Endothelial cell of umbilical vein (primary cell): ENCODE measurements at regions not wholly inside any gene's neighbourhood (a gene's known extent, or its start where the extent isn't known, plus 50 kb on each side); places are given as distances from the start of the nearest gene placed in this dataset.

ENCODE experiments used
- BruUV-seq: library from RNA; stranded (reverse); fragments of 400-500 nt; replicated peaks from 2 replicates; lab custom pipeline; 2021; lab: Mats Ljungman, UMichigan
- CTCF ChIA-PET: fragments of 300-600, 350-600 bp; sonication (Branson Sonifier 250); formaldehyde crosslinking; loops from one replicate; lab custom pipeline; 2021; ENCODE audit warnings: antibody characterized with exemption, inconsistent platforms; lab: Charles Lee
- POLR2A ChIA-PET: fragments of 300-600, 350-600 bp; sonication (Branson Sonifier 250); formaldehyde crosslinking; loops from one replicate; lab custom pipeline; 2021; ENCODE audit warnings: antibody characterized with exemption, inconsistent platforms; lab: Charles Lee
- DNase-seq: peaks from one replicate; pipeline ENCODE4 v3.0.0-alpha.2; 2011; ENCODE audit warnings: low read depth, low spot score
- FAIRE-seq: peaks from 2 replicates; lab custom pipeline; 2011; peaks lifted over from hg19 to GRCh38; lab: Jason Lieb, UNC
- H2AFZ ChIP-seq: 2 replicates; pipeline ENCODE4 v1.6.0; 2012; ENCODE audit warnings: low read depth, low read length, control low read depth, inconsistent platforms
- H3K27ac ChIP-seq: 2 replicates; pipeline ENCODE4 v1.5.1; 2011; ENCODE audit warnings: low read depth, mild to moderate bottlenecking, control low read depth, low read length, moderate library complexity; ENCODE audit not compliant: insufficient read depth
- H3K27me3 ChIP-seq, 2 experiments: 2 replicates each; pipeline versions ENCODE4 v1.6.0 to v1.6.1; 2011; ENCODE audit warnings: low read length in 2 of 2, mixed read lengths in 1 of 2; ENCODE audit not compliant: control insufficient read depth in 2 of 2, insufficient read depth in 2 of 2
- H3K36me3 ChIP-seq, 2 experiments: 2 replicates in 1 of 2; 3 replicates in 1 of 2; pipeline ENCODE4 v1.5.1; 2011; ENCODE audit warnings: low read length in 2 of 2, mild to moderate bottlenecking in 1 of 2, moderate library complexity in 1 of 2; ENCODE audit not compliant: control insufficient read depth in 2 of 2, insufficient read depth in 2 of 2; ENCODE audit errors: extremely low read depth in 1 of 2
- H3K4me1 ChIP-seq: 3 replicates; pipeline ENCODE4 v1.5.1; 2011; ENCODE audit warnings: mild to moderate bottlenecking, low read length; ENCODE audit not compliant: control insufficient read depth, insufficient read depth; ENCODE audit errors: extremely low read depth
- H3K4me2 ChIP-seq: 2 replicates; pipeline ENCODE4 v1.6.1; 2011; ENCODE audit warnings: low read length, control low read depth, mixed read lengths; ENCODE audit not compliant: insufficient read depth
- H3K4me3 ChIP-seq, 3 experiments: fragments of 200-600 bp in 1 of 3; sonication (generic), shearing (Covaris generic) in 1 of 3; replicated peaks in 1 of 3; 2 replicates each; pipeline ENCODE4 v1.5.1; 2011 to 2016; ENCODE audit warnings: control low read depth in 3 of 3, low read length in 3 of 3, mild to moderate bottlenecking in 2 of 3, inconsistent platforms in 1 of 3, low read depth in 1 of 3, moderate library complexity in 1 of 3; ENCODE audit not compliant: insufficient read depth in 1 of 3
- H3K79me2 ChIP-seq: 2 replicates; pipeline ENCODE4 v1.6.0; 2012; ENCODE audit warnings: low read length, inconsistent platforms; ENCODE audit not compliant: control insufficient read depth, insufficient read depth
- H3K9ac ChIP-seq: replicated peaks from 2 replicates; pipeline ENCODE3; 2011; ENCODE audit warnings: low read length, control low read depth; ENCODE audit not compliant: insufficient read depth; ENCODE audit errors: extremely low read depth
- H3K9me1 ChIP-seq: replicated peaks from 3 replicates; pipeline ENCODE4 v1.6.0; 2011; ENCODE audit warnings: mild to moderate bottlenecking, low read length; ENCODE audit not compliant: control insufficient read depth, insufficient read depth; ENCODE audit errors: extremely low read depth
- H3K9me3 ChIP-seq: replicated peaks from 2 replicates; pipeline ENCODE4 v1.5.1; 2012; ENCODE audit warnings: low read length, inconsistent platforms; ENCODE audit not compliant: control insufficient read depth, insufficient read depth
- H4K20me1 ChIP-seq: replicated peaks from 2 replicates; pipeline ENCODE3; 2011; ENCODE audit warnings: mild to moderate bottlenecking, low read length; ENCODE audit not compliant: control insufficient read depth, insufficient read depth; ENCODE audit errors: extremely low read depth
- CTCF ChIP-seq, 2 donors: IDR thresholded peaks; 1 replicate in 1 of 2; 2 replicates in 1 of 2; pipeline ENCODE4 v1.5.1; 2011; ENCODE audit warnings: low read length in 2 of 2, mild to moderate bottlenecking in 2 of 2, moderate library complexity in 2 of 2, control low read depth in 1 of 2, inconsistent platforms in 1 of 2, low read depth in 1 of 2; ENCODE audit not compliant: insufficient read depth in 1 of 2; ENCODE audit errors: extremely low read depth in 1 of 2
- EZH2 ChIP-seq: IDR thresholded peaks from 2 replicates; pipeline ENCODE4 v1.6.1; 2012; ENCODE audit warnings: borderline replicate concordance, low read depth, mild to moderate bottlenecking, moderate library complexity, low read length, inconsistent platforms; ENCODE audit not compliant: severe bottlenecking
- FOS ChIP-seq: IDR thresholded peaks from 2 replicates; pipeline ENCODE4 v1.6.1; 2011; ENCODE audit warnings: mild to moderate bottlenecking, low read length, moderate library complexity, borderline replicate concordance; ENCODE audit not compliant: insufficient read depth
- GATA2 ChIP-seq: IDR thresholded peaks from 2 replicates; pipeline ENCODE4 v1.7.0; 2011; ENCODE audit warnings: low read depth, mild to moderate bottlenecking, moderate library complexity, mixed read lengths, low read length; ENCODE audit not compliant: insufficient read length, insufficient read depth
- JUN ChIP-seq: IDR thresholded peaks from 2 replicates; pipeline ENCODE4 v1.6.1; 2011; ENCODE audit warnings: borderline replicate concordance, low read depth; ENCODE audit not compliant: insufficient read length, insufficient read depth
- MAX ChIP-seq: IDR thresholded peaks from 2 replicates; pipeline ENCODE4 v1.6.1; 2011; ENCODE audit not compliant: insufficient read depth, insufficient read length
- MYC ChIP-seq: IDR thresholded peaks from one replicate; pipeline ENCODE4 v1.6.1; 2011; ENCODE audit warnings: mild to moderate bottlenecking, low read depth, low read length
- POLR2A ChIP-seq: IDR thresholded peaks from 2 replicates; pipeline ENCODE4 v1.6.1; 2012; ENCODE audit warnings: low read depth, mild to moderate bottlenecking, control low read depth, low read length
- POLR2AphosphoS5 ChIP-seq: IDR thresholded peaks from 2 replicates; pipeline ENCODE4 v1.6.1; 2012; ENCODE audit warnings: low read depth, mild to moderate bottlenecking, control low read depth, low read length, moderate library complexity; ENCODE audit not compliant: insufficient read depth
- dilution Hi-C: fragments of 300-500 bp; cut with MboI; formaldehyde crosslinking; loops from one replicate; pipeline ENCODE4 v1.15.0; 2019; ENCODE audit warnings: low sequenced_read_pairs; ENCODE audit not compliant: extremely low pct_ligation_motif_present
- intact Hi-C: fragments of 100-400 bp; cut with micrococcal nuclease; formaldehyde crosslinking; loops from one replicate; pipeline ENCODE4 v1.10.0; 2022

- Histone ChIP-seq H3K9me1 (no peaks in the 10 kb centered on the region), H3K9ac (no peak overlapping the region), H3K4me3 (no peak overlapping the region), H3K27ac (no peak overlapping the region), H3K36me3 (no peaks in the 10 kb centered on the region), H3K9me3 (peaks cover 1% of the 10 kb centered on the region), H4K20me1 (no peaks in the 10 kb centered on the region), H3K4me2 (no peak overlapping the region), H2AFZ (no peak overlapping the region), H3K4me1 (no peaks in the 10 kb centered on the region), H3K79me2 (no peaks in the 10 kb centered on the region), H3K27me3 (no peaks in the 10 kb centered on the region)
- FAIRE-seq (no peak), DNase-seq (no peak)
- BruUV-seq = no TSS peak
- dilution Hi-C loops = no loop called here
- TF ChIP-seq MAX (no peak), EZH2 (no peak), POLR2AphosphoS5 (no peak), FOS (no peak), MYC (no peak), JUN (no peak), GATA2 (no peak), POLR2A (no peak), CTCF (IDR thresholded peaks at IDR 0.05; ENCODE audit: extremely low read depth in 1 of 2, insufficient read depth in 1 of 2, low read depth in 1 of 2, low read length in 2 of 2) (no peak)
- ChIA-PET CTCF (no interaction called here), POLR2A (no interaction called here)
- intact Hi-C loops = no loop called here
These were observed 738.4 kb upstream of the ID2 start for GRCh38 chr2:7943446-7943845.
